Loucy (cell line): ENCODE measurements at regions not wholly inside any gene's neighbourhood (a gene's known extent, or its start where the extent isn't known, plus 50 kb on each side); places are given as distances from the start of the nearest gene placed in this dataset.

ENCODE experiments used
- CTCF ChIP-seq: fragments of 200-600 bp; sonication (generic); conservative IDR thresholded peaks from 2 replicates; pipeline ENCODE4 v1.5.1; 2014; ENCODE audit warnings: mild to moderate bottlenecking, antibody characterized with exemption, low read length
- EZH2phosphoT487 ChIP-seq: fragments of 200-600 bp; IDR thresholded peaks from 2 replicates; pipeline ENCODE4 v1.6.1; 2018; ENCODE audit warnings: antibody characterized with exemption, mild to moderate bottlenecking, moderate library complexity, borderline replicate concordance

- TF ChIP-seq CTCF (no peak), EZH2phosphoT487 (no peak)
These were observed 427.1 kb upstream of the FAM47C start for GRCh38 chrX:36581030-36581429.
